GM23248 (cell line): ENCODE measurements at regions not wholly inside any gene's neighbourhood (a gene's known extent, or its start where the extent isn't known, plus 50 kb on each side); places are given as distances from the start of the nearest gene placed in this dataset.

Source experiments
- EZH2 ChIP-seq: fragments of 200-600 bp; sonication (generic); IDR thresholded peaks from 2 replicates; pipeline ENCODE4 v1.6.1; 2018; ENCODE audit warnings: antibody characterized with exemption, mild to moderate bottlenecking; ENCODE audit not compliant: insufficient read depth, poor library complexity, severe bottlenecking
- EZH2phosphoT487 ChIP-seq: fragments of 200-600 bp; sonication (generic); IDR thresholded peaks from 2 replicates; pipeline ENCODE4 v1.6.1; 2018; ENCODE audit warnings: antibody characterized with exemption, moderate library complexity, mild to moderate bottlenecking, low read depth; ENCODE audit not compliant: insufficient read depth

- TF ChIP-seq EZH2phosphoT487 (no peak), EZH2 (no peak)
These were observed 188.1 kb upstream of the SPRED2 start for GRCh38 chr2:65620524-65620923.
